AG09309 (cell line): ENCODE measurements at regions not wholly inside any gene's neighbourhood (a gene's known extent, or its start where the extent isn't known, plus 50 kb on each side); places are given as distances from the start of the nearest gene placed in this dataset.

Experiments used
- DNase-seq: peaks from one replicate; pipeline ENCODE4 v3.0.0-alpha.2; 2010; ENCODE audit warnings: low read depth
- H3K4me3 ChIP-seq: 2 replicates; pipeline ENCODE4 v1.5.1; 2011; ENCODE audit warnings: mild to moderate bottlenecking, low read depth, low read length, moderate library complexity; ENCODE audit not compliant: control insufficient read depth
- CTCF ChIP-seq: IDR thresholded peaks from 2 replicates; pipeline ENCODE4 v1.5.1; 2011; ENCODE audit warnings: mild to moderate bottlenecking, low read depth, low read length, inconsistent platforms; ENCODE audit not compliant: insufficient read depth, control insufficient read depth; ENCODE audit errors: missing control alignments

- no peak for TF ChIP-seq CTCF
- no peak for DNase-seq
- no peak overlapping the region for H3K4me3 ChIP-seq
Observed at GRCh38 chr6:47938405-47938804, 156.6 kb downstream of the OPN5 start.

GRCh38 chr6:47936820-47937219, 155.0 kb downstream of the OPN5 start:
- no peak for DNase-seq
- H3K4me3 ChIP-seq, result no peak overlapping the region
- TF ChIP-seq CTCF, result no peak

DNA sequence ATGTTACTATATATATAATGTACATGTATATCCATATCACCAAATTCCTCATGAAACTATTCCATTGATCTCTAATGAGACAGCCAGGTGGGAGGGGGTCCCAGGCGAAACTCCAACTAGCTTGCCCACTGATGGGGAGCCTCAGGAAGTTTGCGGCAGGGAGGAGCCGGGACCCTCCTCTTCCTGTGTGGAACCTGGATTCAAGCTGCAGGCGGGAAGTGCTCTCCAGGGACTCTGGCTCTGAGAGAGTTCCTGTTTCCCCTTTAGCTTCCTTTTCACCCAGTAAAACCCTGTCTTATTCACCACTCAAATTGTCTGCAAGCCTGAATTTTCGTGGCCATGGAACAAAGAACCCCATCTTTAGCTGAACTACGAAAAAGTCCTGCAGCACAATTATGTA, 152.2 kb downstream of the OPN5 start:
- H3K4me3 ChIP-seq, result no peak overlapping the region
- DNase-seq, result no peak
- no peak for TF ChIP-seq CTCF

DNA sequence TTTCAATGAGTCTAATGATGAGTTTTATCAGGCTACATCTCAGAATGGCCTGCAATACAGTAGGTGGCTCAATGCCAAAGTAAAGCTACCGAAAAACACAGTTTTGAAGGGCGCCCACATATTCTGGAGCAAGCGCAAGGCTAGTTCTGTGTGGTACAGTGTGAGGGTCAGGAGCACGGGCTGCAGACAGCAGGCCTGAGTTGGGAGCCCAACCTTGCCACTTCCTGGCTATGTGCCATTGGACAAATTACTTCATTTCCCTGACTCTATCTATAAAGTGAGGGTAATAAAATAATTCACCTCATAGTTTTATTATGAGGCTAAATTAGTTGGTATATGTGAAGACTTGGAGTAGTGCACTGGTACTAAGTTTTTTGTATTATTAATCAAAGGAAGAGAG, 150.7 kb downstream of the OPN5 start:
- H3K4me3 ChIP-seq, result no peak overlapping the region
- no peak for DNase-seq
- no peak for TF ChIP-seq CTCF

DNA sequence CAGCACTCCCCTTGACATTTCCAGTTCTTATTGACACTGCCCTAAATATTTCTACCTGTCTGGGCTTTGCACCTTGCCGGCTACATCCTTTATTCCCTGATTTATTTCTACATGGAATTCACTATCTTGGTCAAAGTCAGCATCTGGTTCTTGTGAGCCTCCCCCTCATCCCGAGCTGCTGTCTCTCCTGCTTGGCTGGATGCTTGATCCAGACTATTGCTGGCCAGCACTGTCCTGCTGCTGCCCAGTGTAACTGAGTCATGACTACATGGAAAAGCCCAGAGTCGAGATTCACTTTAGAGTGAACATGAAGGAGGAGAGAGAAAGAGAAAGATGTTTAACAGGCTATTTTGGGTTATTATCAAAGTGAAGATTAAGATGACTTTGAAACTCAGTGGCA, 142.2 kb downstream of the OPN5 start:
- no peak for TF ChIP-seq CTCF
- DNase-seq, result no peak
- H3K4me3 ChIP-seq, result no peak overlapping the region

GRCh38 chr6:47922391-47922790, 140.6 kb downstream of the OPN5 start:
- no peak for DNase-seq
- no peak for TF ChIP-seq CTCF
- H3K4me3 ChIP-seq, result no peak overlapping the region

DNA sequence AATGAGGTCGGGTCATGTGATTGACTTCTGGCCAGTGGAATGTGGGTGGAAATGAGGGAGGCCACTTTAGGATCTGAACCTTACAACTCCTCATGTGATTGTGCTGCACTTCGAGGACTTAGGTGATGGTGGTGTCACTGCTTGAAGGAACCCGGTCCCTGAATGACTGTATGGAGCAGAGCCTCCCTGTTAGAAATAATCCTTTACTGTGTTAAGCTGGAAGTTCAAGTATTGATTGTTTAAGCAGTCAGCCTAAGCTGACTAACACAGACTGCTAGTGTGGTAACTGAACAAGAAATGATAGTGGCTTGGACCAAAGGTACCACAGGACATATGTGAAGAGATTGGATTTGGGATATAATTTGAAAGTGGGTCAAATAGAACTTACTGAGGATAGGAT, 138.0 kb downstream of the OPN5 start:
- no peak for DNase-seq
- no peak for TF ChIP-seq CTCF
- no peak overlapping the region for H3K4me3 ChIP-seq
